CD14-positive monocyte (primary cell): ENCODE measurements at regions not wholly inside any gene's neighbourhood (a gene's known extent, or its start where the extent isn't known, plus 50 kb on each side); places are given as distances from the start of the nearest gene placed in this dataset.

Source experiments
- DNase-seq, 3 donors: peaks; one replicate each; pipeline ENCODE4 v3.0.0-alpha.2; 2011 to 2022
- H2AFZ ChIP-seq: 2 replicates; pipeline ENCODE4 v1.6.0; 2012; ENCODE audit warnings: mild to moderate bottlenecking, low read depth, low read length, inconsistent platforms; ENCODE audit not compliant: insufficient read depth, poor library complexity, severe bottlenecking
- H3K27ac ChIP-seq, 2 donors: 1 replicate in 1 of 2; 2 replicates in 1 of 2; pipeline ENCODE4 v1.5.1; 2012 to 2013; ENCODE audit warnings: low read length in 2 of 2, control low read depth in 1 of 2, inconsistent platforms in 1 of 2, low read depth in 1 of 2, mild to moderate bottlenecking in 1 of 2
- H3K27me3 ChIP-seq, 2 donors: one replicate each; pipeline versions ENCODE4 v1.6.0 to v1.6.1; 2011 to 2013; ENCODE audit warnings: low read length in 2 of 2; ENCODE audit not compliant: control insufficient read depth in 2 of 2, insufficient read depth in 2 of 2
- H3K36me3 ChIP-seq, 2 donors: replicated peaks in 1 of 2; 1 replicate in 1 of 2; 2 replicates in 1 of 2; pipeline versions ENCODE4 v1.5.1 to v1.6.1; 2012 to 2013; ENCODE audit warnings: low read length in 2 of 2, control low read depth in 1 of 2, inconsistent platforms in 1 of 2, mild to moderate bottlenecking in 1 of 2; ENCODE audit not compliant: insufficient read depth in 2 of 2, control insufficient read depth in 1 of 2
- H3K4me1 ChIP-seq, 2 donors: 1 replicate in 1 of 2; 2 replicates in 1 of 2; pipeline versions ENCODE4 v1.5.1 to v1.6.1; 2012 to 2013; ENCODE audit warnings: low read length in 2 of 2, control low read depth in 1 of 2, inconsistent platforms in 1 of 2, mild to moderate bottlenecking in 1 of 2, moderate library complexity in 1 of 2; ENCODE audit not compliant: insufficient read depth in 2 of 2, control insufficient read depth in 1 of 2
- H3K4me2 ChIP-seq: replicated peaks from 2 replicates; pipeline ENCODE3; 2012; ENCODE audit warnings: low read length, moderate library complexity, mild to moderate bottlenecking; ENCODE audit not compliant: poor library complexity, severe bottlenecking; ENCODE audit errors: extremely low read depth
- H3K4me3 ChIP-seq, 3 experiments: fragments of 200-600 bp in 1 of 3; sonication (generic) in 1 of 3; replicated peaks in 1 of 3; 1 replicate in 2 of 3; 2 replicates in 1 of 3; pipeline ENCODE4 v1.5.1; 2011 to 2013; ENCODE audit warnings: low read length in 3 of 3, mild to moderate bottlenecking in 3 of 3, control low read depth in 2 of 3, low read depth in 2 of 3, inconsistent platforms in 1 of 3, moderate library complexity in 1 of 3
- H3K79me2 ChIP-seq: 2 replicates; pipeline ENCODE4 v1.6.0; 2012; ENCODE audit warnings: mild to moderate bottlenecking, control low read depth, inconsistent platforms, low read length, moderate library complexity; ENCODE audit not compliant: insufficient read depth
- H3K9ac ChIP-seq: 2 replicates; pipeline ENCODE4 v1.6.0; 2017; ENCODE audit warnings: low read length, mild to moderate bottlenecking; ENCODE audit not compliant: insufficient read depth, poor library complexity, severe bottlenecking
- H3K9me3 ChIP-seq, 2 donors: replicated peaks in 1 of 2; 1 replicate in 1 of 2; 2 replicates in 1 of 2; pipeline versions ENCODE4 v1.5.1 to v1.6.1; 2012 to 2013; ENCODE audit warnings: low read length in 2 of 2, control low read depth in 1 of 2; ENCODE audit not compliant: control insufficient read depth in 1 of 2, insufficient read depth in 1 of 2
- H4K20me1 ChIP-seq: 2 replicates; pipeline ENCODE4 v1.6.0; 2012; ENCODE audit warnings: mild to moderate bottlenecking, low read length, control low read depth, moderate library complexity; ENCODE audit not compliant: insufficient read depth
- H3K27ac Mint-ChIP-seq, 7 donors: one replicate each; pipeline ENCODE4 v1.8.0; 2020; ENCODE audit warnings: mild to moderate bottlenecking in 7 of 7, mixed read lengths in 7 of 7, moderate library complexity in 6 of 7, inconsistent platforms in 2 of 7
- H3K27me3 Mint-ChIP-seq, 3 donors: one replicate each; pipeline ENCODE4 v1.8.0; 2021 to 2022; ENCODE audit warnings: low read depth in 3 of 3, mild to moderate bottlenecking in 3 of 3, mixed read lengths in 3 of 3, moderate library complexity in 3 of 3, inconsistent platforms in 1 of 3
- H3K36me3 Mint-ChIP-seq, 2 donors: one replicate each; pipeline ENCODE4 v1.8.0; 2020; ENCODE audit warnings: mixed read lengths in 2 of 2, inconsistent platforms in 1 of 2, mild to moderate bottlenecking in 1 of 2
- H3K4me1 Mint-ChIP-seq: one replicate; pipeline ENCODE4 v1.8.0; 2020; ENCODE audit warnings: mild to moderate bottlenecking, mixed read lengths
- H3K4me3 Mint-ChIP-seq, 2 donors: one replicate each; pipeline ENCODE4 v1.8.0; 2020; ENCODE audit warnings: mild to moderate bottlenecking in 2 of 2, mixed read lengths in 2 of 2, moderate library complexity in 1 of 2
- H3K9me3 Mint-ChIP-seq, 7 donors: one replicate each; pipeline ENCODE4 v1.8.0; 2020 to 2022; ENCODE audit warnings: mixed read lengths in 7 of 7, mild to moderate bottlenecking in 6 of 7, moderate library complexity in 6 of 7, inconsistent platforms in 2 of 7
- CTCF ChIP-seq: fragments of 200-600 bp; IDR thresholded peaks from one replicate; pipeline ENCODE4 v1.8.0; 2022; ENCODE audit warnings: antibody characterized with exemption, mild to moderate bottlenecking
- WGBS: methylation state at CpG from one replicate; pipeline ENCODE4 v1.1.5; 2013; ENCODE audit warnings: missing lambda C conversion rate; ENCODE audit not compliant: insufficient coverage; 5-methylcytosine and 5-hydroxymethylcytosine counted together
- intact Hi-C, 2 donors: fragments of 100-400 bp; cut with micrococcal nuclease; formaldehyde crosslinking; loops; one replicate each; pipeline versions ENCODE4 v1.15.0 to v1.15.1; 2023

- H3K36me3 Mint-ChIP-seq: no peaks in the 10 kb centered on the region
- H3K27ac ChIP-seq: no peak overlapping the region
- no peak for TF ChIP-seq CTCF
- H3K9me3 Mint-ChIP-seq: peaks cover 0 to 7% (median 2%) of the 10 kb centered on the region in 7 donors
- H3K27me3 Mint-ChIP-seq: peaks cover 2 to 8% (median 4%) of the 10 kb centered on the region in 3 donors
- no peak overlapping the region for H2AFZ ChIP-seq
- H3K4me3 ChIP-seq: no peak overlapping the region
- no peaks in the 10 kb centered on the region for H3K4me1 ChIP-seq
- no peaks in the 10 kb centered on the region for H3K9me3 ChIP-seq
- no peaks in the 10 kb centered on the region for H3K4me1 Mint-ChIP-seq
- H3K27me3 ChIP-seq: no peaks in the 10 kb centered on the region
- no peaks in the 10 kb centered on the region for H3K79me2 ChIP-seq
- intact Hi-C loops: no loop called here
- no peak overlapping the region for H3K4me3 Mint-ChIP-seq
- H3K27ac Mint-ChIP-seq: no peak overlapping the region
- no peaks in the 10 kb centered on the region for H3K36me3 ChIP-seq
- no peaks in the 10 kb centered on the region for H4K20me1 ChIP-seq
- DNase-seq: no peak
- no peak overlapping the region for H3K4me2 ChIP-seq
- no peak overlapping the region for H3K9ac ChIP-seq
- WGBS: no CpG with 5 or more reads among the region's 1 CpG
Observed at GRCh38 chr12:76260390-76260748, 87.8 kb downstream of the BBS10 start.

GRCh38 chr12:76259660-76260389 is 88.4 kb downstream of the BBS10 start:
- 38% methylated on average over 2 of the region's 4 CpGs for WGBS

More at GRCh38 chr12:76259660-76260389, 88.4 kb downstream of the BBS10 start:
- Mint-ChIP-seq H3K4me3 (no peak overlapping the region), H3K4me1 (no peaks in the 10 kb centered on the region), H3K9me3 (peaks cover 0 to 7% (median 2%) of the 10 kb centered on the region in 7 donors), H3K27ac (no peak overlapping the region), H3K36me3 (no peaks in the 10 kb centered on the region), H3K27me3 (peaks cover 2 to 8% (median 4%) of the 10 kb centered on the region in 3 donors)
- no peak for TF ChIP-seq CTCF
- H3K79me2 ChIP-seq: no peaks in the 10 kb centered on the region
- H3K4me2 ChIP-seq: no peak overlapping the region
- no peak overlapping the region for H3K9ac ChIP-seq
- H3K4me1 ChIP-seq: no peaks in the 10 kb centered on the region
- H3K9me3 ChIP-seq: no peaks in the 10 kb centered on the region
- DNase-seq: no peak
- H3K36me3 ChIP-seq: no peaks in the 10 kb centered on the region
- H3K4me3 ChIP-seq: no peak overlapping the region
- no peak overlapping the region for H2AFZ ChIP-seq
- intact Hi-C loops: no loop called here
- no peaks in the 10 kb centered on the region for H3K27me3 ChIP-seq
- H3K27ac ChIP-seq: no peak overlapping the region
- no peaks in the 10 kb centered on the region for H4K20me1 ChIP-seq
